ACHN (cell line): ENCODE measurements at regions not wholly inside any gene's neighbourhood (a gene's known extent, or its start where the extent isn't known, plus 50 kb on each side); places are given as distances from the start of the nearest gene placed in this dataset.

ENCODE experiments used
- DNase-seq: peaks from one replicate; pipeline ENCODE4 v3.0.0-alpha.2; 2015
- in situ Hi-C: cut with HindIII; loops from 2 replicates; pipeline ENCODE4 v1.10.0; 2017; ENCODE audit warnings: low sequenced_read_pairs, low pct_ligation_motif_present, low pct_unique_long_range_greater_than_20kb

DNA sequence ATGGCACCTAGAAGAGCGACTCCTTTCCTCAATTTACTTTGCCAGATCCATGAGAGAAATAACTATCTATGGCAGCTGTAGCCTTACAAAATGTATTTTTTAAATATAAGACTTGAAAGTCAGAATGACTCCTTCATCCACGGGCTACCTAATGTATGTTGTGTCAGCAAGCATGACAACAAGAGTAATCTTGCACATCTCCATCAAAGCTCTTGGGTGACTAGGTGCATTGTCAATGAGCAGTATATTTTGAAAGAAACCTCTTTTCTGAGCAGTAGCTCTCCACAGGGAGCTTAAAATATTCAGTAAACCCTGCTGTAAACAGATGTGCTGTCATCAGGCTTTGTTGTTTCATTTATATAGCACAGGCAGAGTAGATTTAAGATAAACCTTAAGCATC lies 757.2 kb upstream of the PHF14 start:
- no peak for DNase-seq
- in situ Hi-C loops, result no loop called here

DNA sequence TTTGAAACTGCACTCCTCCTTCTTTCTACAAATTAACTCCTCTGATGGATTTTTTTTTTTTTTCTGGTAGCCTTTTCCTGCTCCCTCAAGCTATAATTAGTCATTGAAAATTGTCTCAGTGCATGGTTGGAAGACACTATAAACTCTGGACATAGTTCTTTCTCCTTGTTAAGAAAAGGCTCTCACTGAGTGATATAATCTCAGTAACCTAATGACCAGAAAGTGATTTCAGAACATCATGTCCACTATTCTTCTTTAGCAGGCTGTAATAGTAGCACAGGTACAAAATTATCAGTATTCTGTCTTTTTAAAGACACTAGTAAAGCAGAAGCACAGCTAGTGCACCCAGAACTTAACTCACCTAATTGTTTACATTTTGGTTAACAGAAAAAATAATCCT lies 752.6 kb upstream of the PHF14 start:
- no peak for DNase-seq
- in situ Hi-C loops, result no loop called here

DNA sequence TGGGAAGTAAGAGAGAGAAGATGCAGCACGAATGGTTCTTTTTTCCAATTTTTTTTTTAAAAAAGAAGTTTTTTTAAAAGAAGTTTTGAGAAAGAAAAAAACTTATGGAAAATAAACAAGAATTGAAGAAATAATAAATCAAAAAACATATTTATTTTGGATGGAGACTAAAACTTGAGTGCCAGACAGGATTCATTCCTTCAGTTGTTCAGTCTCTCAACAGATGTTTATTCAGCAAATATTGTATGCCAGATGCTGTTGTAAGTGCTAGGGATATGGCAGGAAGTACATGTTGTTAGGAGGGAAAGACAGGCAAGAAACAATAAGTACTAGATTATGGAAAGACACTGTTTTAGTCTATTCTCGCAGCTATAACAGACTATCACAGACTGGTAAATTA lies 750.7 kb upstream of the PHF14 start:
- in situ Hi-C loops, result no loop called here
- no peak for DNase-seq

DNA sequence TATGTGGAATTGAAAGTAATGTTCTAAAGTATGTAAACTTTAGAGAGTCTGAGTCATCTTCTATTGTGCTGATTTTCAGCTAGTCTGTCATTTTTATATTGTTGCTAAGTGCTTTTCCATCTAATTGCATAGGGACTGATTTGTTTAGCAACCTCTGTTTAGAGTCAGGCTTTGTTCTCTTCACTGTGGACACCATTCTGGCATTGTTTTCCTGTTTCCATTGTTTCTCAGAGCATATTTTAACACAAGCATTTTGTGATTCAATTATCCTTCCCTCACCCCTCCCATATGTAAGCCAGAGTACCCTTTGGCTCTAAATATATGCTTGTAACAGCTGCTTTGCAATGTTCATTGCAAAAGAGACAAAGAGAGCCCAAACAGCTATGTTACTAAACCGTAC lies 748.4 kb upstream of the PHF14 start:
- DNase-seq, result no peak
- in situ Hi-C loops, result no loop called here

DNA sequence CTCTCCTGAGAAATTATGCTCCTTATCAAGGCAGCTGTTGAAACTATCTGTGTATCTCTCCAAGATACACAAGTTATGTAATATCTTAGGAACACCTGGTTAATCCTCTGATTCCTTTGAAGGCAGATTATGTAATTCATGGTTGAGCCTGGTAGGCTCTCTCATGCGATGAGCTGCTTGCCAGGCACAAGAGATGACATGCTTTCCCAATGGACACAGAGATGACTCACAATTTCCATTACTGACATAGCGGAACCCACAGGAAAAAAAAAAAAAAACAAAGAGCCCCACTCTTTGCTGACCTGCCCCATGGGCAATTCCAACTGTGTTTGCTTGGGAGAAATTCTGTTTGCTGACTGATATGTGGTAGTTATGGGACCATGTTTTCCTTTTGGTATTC lies 736.4 kb upstream of the PHF14 start:
- peak; percentile 30 for DNase-seq
- in situ Hi-C loops, result no loop called here

DNA sequence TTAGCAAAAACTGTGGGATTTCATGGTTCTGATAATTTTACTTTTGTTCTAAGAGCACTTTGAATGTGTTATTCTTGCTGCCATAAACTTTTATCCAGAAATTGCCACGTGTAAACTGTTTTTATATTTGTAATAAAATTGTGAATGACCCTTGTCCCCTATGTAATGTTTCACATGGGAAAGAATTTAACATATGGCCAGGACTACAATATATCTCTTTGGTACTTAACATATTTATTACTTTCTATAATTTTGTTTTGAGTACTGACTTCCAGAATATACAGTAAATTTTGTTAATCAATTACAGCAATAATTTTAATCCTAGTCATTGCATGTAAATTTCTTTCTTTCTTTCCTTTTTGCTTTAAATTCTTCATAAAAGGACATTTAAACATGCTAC lies 735.0 kb upstream of the PHF14 start:
- DNase-seq, result no peak
- in situ Hi-C loops, result no loop called here

DNA sequence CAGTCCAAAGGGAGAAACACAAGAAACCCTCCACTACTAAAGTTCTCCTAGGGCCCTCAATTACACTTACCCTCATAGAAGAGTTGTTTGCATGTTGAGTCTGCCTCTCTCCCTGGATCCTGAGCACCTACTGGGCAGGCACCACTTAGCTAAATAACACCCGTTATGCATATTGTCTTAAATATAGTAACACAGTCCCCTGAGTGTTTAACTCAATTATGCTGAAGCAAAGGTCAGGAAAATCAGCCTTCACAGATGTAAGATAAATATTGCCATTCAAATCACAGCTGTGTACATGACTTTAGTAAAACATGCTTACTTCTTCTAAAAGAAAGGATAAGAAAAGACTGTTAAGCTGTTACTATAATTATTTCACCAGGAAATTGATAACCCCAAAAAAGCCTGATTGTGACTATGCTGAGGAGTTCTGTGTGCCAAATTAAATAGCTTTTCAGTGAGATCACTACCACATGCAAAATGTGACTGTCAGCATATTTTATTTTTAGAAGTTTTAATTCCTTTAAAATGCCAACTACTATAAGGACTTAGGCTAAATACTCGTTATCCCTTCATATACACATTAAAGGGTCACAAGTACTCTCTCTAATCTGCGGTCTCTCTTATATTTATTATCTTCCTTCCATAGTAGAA lies 733.9 kb upstream of the PHF14 start:
- in situ Hi-C loops, result no loop called here
- no peak for DNase-seq

DNA sequence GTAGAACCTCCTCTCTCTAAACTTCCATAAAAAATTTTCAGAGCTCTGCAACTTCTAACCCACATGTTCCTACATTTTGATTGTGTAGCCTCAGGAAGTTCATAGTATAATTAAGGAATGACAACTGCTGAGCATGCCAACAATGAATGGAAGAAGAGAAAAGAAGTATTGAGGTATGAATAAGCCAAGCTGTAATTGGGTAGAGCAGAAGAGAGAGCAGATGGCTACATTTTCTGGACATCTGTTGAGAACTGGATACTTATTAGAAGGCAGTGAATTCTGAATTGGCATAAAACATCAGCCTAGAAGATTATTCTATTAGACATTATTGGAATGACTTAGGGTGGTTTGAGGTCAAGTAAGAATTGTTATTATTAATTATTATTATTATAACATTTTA lies 728.3 kb upstream of the PHF14 start:
- DNase-seq, result no peak
- in situ Hi-C loops, result no loop called here

DNA sequence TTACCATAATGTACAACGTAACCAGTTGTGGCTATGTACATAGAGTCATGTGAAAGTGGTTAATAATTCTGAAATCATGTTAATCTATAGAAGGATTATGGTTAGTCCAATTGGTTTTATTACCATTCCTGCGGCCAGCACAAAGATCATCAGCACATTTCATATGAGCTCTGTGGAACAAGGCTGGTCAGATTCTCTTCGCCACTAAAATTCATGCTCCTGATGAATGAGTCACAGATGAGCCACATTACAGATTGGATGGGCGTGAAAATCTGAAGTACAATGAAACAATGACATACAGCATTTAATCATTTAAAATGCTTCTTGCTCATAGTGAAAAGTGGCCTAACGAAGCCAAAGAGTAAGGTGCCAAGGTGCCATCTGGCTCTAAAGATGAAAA lies 716.2 kb upstream of the PHF14 start:
- DNase-seq, result no peak
- in situ Hi-C loops, result no loop called here

DNA sequence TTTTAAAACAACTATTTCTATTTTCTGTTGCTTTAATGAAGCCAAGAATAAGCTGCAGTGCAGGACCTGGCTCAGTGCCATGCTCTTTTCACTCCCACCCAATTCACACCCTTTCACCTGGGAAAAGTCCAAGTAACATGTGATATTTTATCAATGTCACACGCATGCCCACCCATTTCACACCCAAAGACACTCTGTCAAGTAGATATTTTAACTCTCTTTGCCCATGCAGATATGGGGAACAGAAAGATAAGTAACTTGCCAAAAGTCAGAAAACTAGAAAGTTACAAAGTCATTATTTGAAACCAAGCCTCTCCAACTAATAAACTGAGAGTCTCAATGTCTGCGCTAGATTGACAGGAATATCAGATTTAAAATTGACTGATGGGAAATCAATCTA lies 706.7 kb upstream of the PHF14 start:
- in situ Hi-C loops, result no loop called here

DNA sequence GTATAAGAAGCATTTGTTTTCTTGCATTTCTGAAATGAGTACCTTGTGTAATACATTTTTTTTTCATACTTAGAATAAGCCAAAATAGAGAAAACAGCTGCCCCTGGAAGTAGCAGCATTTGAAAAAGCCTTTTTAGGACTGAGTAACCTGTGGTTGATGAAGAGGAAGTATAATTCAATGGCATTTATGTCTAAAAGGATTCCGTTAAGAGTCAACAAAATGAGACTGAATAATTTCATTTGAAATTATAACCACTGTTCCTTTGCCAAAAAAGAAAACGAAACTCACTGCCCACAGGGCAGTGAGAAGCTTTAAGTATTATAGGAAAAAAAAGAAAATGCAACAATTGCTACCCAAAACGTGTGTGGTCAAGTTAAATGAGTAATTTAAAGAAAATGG lies 705.6 kb upstream of the PHF14 start:
- DNase-seq, result no peak
- in situ Hi-C loops, result no loop called here

More for the DNA sequence above, 706.7 kb upstream of the PHF14 start:
- no peak for DNase-seq

DNA sequence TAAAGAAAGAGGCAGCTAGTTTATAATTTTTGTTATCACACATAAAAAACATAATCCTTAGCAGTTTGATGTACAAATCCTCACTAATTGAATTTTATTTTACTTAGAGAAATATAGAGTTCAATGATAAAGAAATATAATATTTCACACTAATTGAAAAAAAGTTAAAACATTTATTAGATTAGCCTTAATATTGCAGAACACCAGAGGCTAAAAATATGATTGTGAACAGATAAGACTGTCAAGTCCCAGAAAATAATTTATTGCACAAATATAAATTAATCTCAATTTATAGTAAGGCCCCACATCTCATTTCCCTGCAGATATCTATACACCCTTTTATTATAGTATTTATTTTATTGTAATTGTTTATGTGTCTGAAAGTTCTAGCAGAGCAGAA lies 690.8 kb upstream of the PHF14 start:
- no peak for DNase-seq
- in situ Hi-C loops, result no loop called here

DNA sequence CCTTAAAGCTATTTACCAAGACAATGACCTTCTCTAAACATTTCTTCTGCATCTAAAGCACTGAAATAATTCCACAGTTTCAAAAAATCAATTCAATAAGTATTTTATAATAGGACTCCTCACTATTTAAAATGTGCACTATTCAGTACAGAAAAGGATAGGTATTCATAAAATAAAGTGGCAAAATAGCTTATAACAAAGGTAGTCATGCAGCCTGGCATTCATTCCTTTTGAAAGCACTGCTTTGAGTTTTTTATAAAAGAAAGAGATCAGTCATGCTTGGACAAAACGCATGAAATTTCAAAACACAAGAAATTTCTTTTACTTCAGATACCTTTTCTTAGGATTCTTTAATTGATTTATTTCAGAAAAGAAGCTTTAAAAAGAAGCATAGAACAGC lies 689.7 kb upstream of the PHF14 start:
- DNase-seq, result no peak
- in situ Hi-C loops, result no loop called here

DNA sequence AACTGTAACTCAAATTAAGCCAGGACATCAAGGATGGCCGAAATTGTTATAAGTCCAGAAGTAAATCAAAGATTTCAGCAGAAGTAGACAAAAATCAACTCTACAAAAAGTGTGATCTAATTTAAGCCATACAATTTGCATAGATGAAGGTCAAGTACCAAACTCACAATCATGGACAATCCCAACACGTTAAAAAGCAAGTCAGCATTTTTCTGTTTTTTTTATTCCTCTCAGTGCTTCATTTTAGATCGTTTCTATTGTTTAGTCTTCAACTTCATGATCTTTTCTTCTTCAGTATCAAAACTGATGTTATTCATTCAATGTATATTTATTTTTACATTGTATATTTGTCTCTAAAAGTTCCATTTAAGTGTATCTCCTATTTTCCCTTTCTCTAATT lies 674.3 kb upstream of the PHF14 start:
- no peak for DNase-seq
- in situ Hi-C loops, result no loop called here

DNA sequence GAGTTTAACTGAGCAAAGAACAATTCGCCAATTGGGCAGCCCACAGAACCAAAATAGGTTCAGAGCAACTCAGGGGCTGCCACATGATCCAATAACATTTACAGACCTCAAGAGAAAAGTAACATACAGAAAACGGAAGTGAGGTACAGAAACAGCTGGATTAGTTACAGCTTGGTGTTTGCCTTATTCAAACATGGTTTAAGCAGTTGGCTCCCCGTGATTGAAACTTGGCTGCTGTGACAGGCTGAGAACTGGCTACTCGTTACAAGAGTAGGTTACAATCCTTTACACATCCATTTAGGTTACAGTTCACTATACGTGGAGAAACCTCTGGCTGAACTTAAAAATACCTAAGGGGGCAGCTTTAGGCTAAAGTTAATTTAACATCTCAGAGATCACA lies 673.1 kb upstream of the PHF14 start:
- in situ Hi-C loops, result no loop called here
- no peak for DNase-seq

DNA sequence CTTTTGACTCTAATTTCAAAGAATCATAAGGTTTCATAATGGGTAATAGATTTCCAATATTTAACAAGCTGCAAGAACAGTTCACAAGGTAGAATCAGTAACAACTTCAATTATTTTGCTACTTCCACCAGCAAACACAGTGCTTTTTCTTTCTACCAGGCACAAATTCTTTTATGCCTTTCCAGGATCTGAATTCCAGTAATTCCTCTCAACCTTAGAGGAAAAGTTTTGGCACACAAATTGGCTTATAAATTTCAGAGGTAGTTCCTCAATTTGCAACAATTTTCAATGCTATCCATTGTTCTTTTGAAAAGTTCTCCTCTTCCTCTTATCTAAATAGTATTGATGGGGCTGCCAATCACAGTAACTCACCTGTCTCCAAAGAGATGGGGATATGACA lies 665.4 kb upstream of the PHF14 start:
- no peak for DNase-seq
- in situ Hi-C loops, result no loop called here

DNA sequence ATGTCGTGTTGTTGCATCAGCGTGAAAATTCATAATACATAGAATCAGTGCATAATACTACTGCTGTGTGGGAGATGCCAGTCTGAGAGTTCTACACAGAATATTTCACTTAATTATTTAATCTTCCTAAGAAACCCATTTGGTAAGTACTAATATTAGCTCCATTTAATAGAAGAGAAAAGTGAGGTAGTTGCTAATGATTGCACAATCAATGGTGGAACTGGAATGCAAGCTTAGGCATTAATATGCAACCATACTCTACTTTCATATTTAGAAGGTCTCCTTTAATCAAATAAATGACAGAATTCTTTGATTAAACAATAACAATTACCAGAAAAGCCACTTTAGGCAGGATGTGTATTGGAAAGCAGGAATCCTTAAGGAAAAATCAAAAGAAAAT lies 660.7 kb upstream of the PHF14 start:
- no peak for DNase-seq
- in situ Hi-C loops, result no loop called here

DNA sequence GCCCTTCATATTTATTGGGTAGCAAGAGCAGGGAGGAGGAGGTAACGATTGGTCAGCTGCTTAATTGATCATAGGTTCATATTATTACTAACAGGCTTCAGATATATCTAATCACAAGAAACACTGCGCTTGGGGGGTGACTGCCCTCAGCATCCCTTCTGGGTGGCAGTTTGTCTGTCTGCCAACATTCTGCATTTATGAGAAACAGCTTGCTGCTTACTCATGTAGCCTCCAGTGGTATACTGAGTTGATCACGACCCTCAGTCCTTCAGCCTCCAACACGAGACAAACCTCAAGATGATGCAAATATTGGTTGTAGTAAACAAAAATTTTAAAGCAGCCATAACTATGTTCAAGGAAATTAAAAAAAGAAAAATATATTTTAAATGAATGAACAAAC lies 657.8 kb upstream of the PHF14 start:
- no peak for DNase-seq

DNA sequence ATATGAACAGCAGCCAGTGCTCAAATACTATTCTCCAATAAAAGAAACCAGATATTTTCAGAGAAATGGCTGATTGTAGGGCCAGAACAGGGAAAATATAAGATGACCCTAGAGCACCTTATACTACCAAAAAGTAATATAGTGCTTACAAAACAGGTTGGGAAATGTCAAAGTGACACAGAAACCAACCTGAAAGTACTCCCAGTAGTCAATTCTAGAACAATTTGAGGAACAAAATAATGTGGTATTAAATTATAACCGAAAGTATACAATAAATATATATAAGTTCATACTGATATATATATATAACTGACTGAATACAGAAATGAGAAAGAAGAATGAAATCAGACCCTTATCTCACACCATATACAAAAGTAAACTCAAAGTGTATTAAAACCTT lies 657.2 kb upstream of the PHF14 start:
- no peak for DNase-seq
- in situ Hi-C loops, result no loop called here

More for the DNA sequence above, 657.8 kb upstream of the PHF14 start:
- in situ Hi-C loops, result no loop called here

DNA sequence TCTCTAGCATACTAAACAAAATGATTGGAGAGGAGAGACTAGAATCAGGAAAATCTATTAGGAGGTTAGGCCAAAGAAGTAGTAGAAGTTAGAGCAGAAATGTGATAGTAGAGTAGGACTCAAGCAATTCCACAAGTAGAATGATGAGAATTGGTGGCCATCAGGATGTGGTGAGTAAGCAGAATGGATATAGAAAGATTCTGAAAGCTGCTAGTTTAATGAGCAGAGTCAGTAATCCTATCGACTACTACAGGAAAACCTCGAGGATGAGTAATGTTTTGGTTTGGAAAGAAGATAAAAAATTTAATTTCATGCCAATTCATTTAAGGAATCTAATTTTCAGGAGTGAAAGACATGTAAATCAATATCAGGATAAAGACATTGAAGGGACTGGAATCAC lies 648.3 kb upstream of the PHF14 start:
- in situ Hi-C loops, result no loop called here
- DNase-seq, result no peak

DNA sequence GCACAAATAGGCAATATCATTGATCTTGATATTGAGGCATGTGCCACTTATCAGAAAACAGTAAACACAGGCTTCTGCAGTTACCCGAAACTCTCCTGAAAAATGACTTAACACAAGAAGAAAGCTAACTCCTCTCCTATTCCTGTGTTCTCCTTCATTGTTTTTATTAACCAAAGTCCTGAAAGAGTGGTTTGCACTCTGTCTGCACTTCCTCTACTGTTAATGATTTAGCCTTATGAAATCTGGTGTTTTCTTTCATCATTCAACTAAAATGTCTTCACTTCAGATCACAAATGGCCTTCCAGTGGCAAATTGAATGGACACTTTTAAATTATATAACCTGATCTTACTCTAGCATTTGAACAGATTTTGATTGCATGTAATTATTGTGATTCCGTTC lies 630.6 kb upstream of the PHF14 start:
- DNase-seq, result no peak
- in situ Hi-C loops, result no loop called here
